GM12875 (cell line): ENCODE measurements at regions not wholly inside any gene's neighbourhood (a gene's known extent, or its start where the extent isn't known, plus 50 kb on each side); places are given as distances from the start of the nearest gene placed in this dataset.

Experiments used
- H3K4me3 ChIP-seq: one replicate; pipeline ENCODE4 v1.5.1; 2011; ENCODE audit warnings: low read depth, low read length, control low read depth
- CTCF ChIP-seq: IDR thresholded peaks from 2 replicates; pipeline ENCODE4 v1.5.1; 2011; ENCODE audit warnings: low read depth, mild to moderate bottlenecking, control low read depth, inconsistent platforms, low read length, moderate library complexity, borderline replicate concordance; ENCODE audit not compliant: insufficient read depth

- H3K4me3 ChIP-seq, result no peak overlapping the region
- TF ChIP-seq CTCF, result no peak
Measured at GRCh38 chr6:122859676-122860075, 70.6 kb downstream of the SMPDL3A start.

- H3K4me3 ChIP-seq, result no peak overlapping the region
- TF ChIP-seq CTCF, result no peak
Measured at GRCh38 chr6:122861594-122861993, 72.5 kb downstream of the SMPDL3A start.

- no peak for TF ChIP-seq CTCF
- no peak overlapping the region for H3K4me3 ChIP-seq
Measured at GRCh38 chr6:122868137-122868536, 79.1 kb downstream of the SMPDL3A start.

- H3K4me3 ChIP-seq, result no peak overlapping the region
- TF ChIP-seq CTCF, result peak; percentile 41; the same call in 1 of the 2 replicates
Measured at GRCh38 chr6:122869437-122870024, 80.5 kb downstream of the SMPDL3A start.

- no peak for TF ChIP-seq CTCF
- no peak overlapping the region for H3K4me3 ChIP-seq
Measured at GRCh38 chr6:122871079-122871478, 82.0 kb downstream of the SMPDL3A start.

GRCh38 chr6:122872311-122872710, 83.3 kb downstream of the SMPDL3A start:
- TF ChIP-seq CTCF, result no peak
- no peak overlapping the region for H3K4me3 ChIP-seq

GRCh38 chr6:122877302-122877701, 88.2 kb downstream of the SMPDL3A start:
- H3K4me3 ChIP-seq, result no peak overlapping the region
- TF ChIP-seq CTCF, result no peak
